ENCODE measurements at regions not wholly inside any gene's neighbourhood (a gene's known extent, or its start where the extent isn't known, plus 50 kb on each side); places are given as distances from the start of the nearest gene placed in this dataset.

GRCh38 chr18:40782453-40783130 is 1172.4 kb upstream of the PIK3C3 start:
- intact Hi-C loops (cut with DNase I): no loop called here
- no peak for DNase-seq
- no peak for ATAC-seq (ENCODE audit: poor library complexity)

GRCh38 chr18:40769786-40770185 is 1185.2 kb upstream of the PIK3C3 start:
- no peak for DNase-seq
- ATAC-seq (ENCODE audit: poor library complexity): no peak
- intact Hi-C loops (cut with DNase I): no loop called here

- DNase-seq (no peak), ATAC-seq (ENCODE audit: poor library complexity) (no peak)
- intact Hi-C loops (cut with DNase I): no loop called here
Measured at GRCh38 chr18:40760251-40760650, 1194.8 kb upstream of the PIK3C3 start.

- DNase-seq (no peak), ATAC-seq (ENCODE audit: poor library complexity) (no peak)
- intact Hi-C loops (cut with DNase I): no loop called here
Measured at GRCh38 chr18:40754477-40754876, 1200.6 kb upstream of the PIK3C3 start.

- intact Hi-C loops (cut with DNase I): no loop called here
- DNase-seq: no peak
- no peak for ATAC-seq (ENCODE audit: poor library complexity)
Measured at GRCh38 chr18:40752316-40752715, 1202.7 kb upstream of the PIK3C3 start.

- ATAC-seq (ENCODE audit: poor library complexity) (no peak), DNase-seq (no peak)
- intact Hi-C loops (cut with DNase I): no loop called here
Measured at GRCh38 chr18:40751186-40751585, 1203.8 kb upstream of the PIK3C3 start.

- no peak for ATAC-seq (ENCODE audit: poor library complexity)
- intact Hi-C loops (cut with DNase I): no loop called here
- no peak for DNase-seq
Measured at GRCh38 chr18:40739029-40739428, 1216.0 kb upstream of the PIK3C3 start.

- no peak for ATAC-seq (ENCODE audit: poor library complexity)
- intact Hi-C loops (cut with DNase I): no loop called here
- no peak for DNase-seq
Measured at GRCh38 chr18:40738321-40738880, 1216.6 kb upstream of the PIK3C3 start.

- intact Hi-C loops (cut with DNase I): no loop called here
- no peak for DNase-seq
- ATAC-seq (ENCODE audit: poor library complexity): no peak
Measured at GRCh38 chr18:40708726-40709125, 1246.3 kb upstream of the PIK3C3 start.

- DNase-seq: no peak
- intact Hi-C loops (cut with DNase I): no loop called here
- ATAC-seq (ENCODE audit: poor library complexity): no peak
Measured at GRCh38 chr18:40707797-40708196, 1247.2 kb upstream of the PIK3C3 start.

- intact Hi-C loops (cut with DNase I): no loop called here
- ATAC-seq (ENCODE audit: poor library complexity) (no peak), DNase-seq (no peak)
Measured at GRCh38 chr18:40698129-40698528, 1256.9 kb upstream of the PIK3C3 start.

- intact Hi-C loops (cut with DNase I): no loop called here
- ATAC-seq (ENCODE audit: poor library complexity) (no peak), DNase-seq (no peak)
Measured at GRCh38 chr18:40695526-40695925, 1259.5 kb upstream of the PIK3C3 start.

GRCh38 chr18:40692871-40693270 is 1262.2 kb upstream of the PIK3C3 start:
- no peak for DNase-seq
- no peak for ATAC-seq (ENCODE audit: poor library complexity)
- intact Hi-C loops (cut with DNase I): no loop called here

GRCh38 chr18:40690062-40690461 is 1265.0 kb upstream of the PIK3C3 start:
- intact Hi-C loops (cut with DNase I): no loop called here
- no peak for DNase-seq
- ATAC-seq (ENCODE audit: poor library complexity): no peak

- ATAC-seq (ENCODE audit: poor library complexity): no peak
- intact Hi-C loops (cut with DNase I): no loop called here
- DNase-seq: no peak
Measured at GRCh38 chr18:40687399-40687798, 1267.6 kb upstream of the PIK3C3 start.

- no peak for ATAC-seq (ENCODE audit: poor library complexity)
- intact Hi-C loops (cut with DNase I): no loop called here
- no peak for DNase-seq
Measured at GRCh38 chr18:40686836-40687235, 1268.2 kb upstream of the PIK3C3 start.

- no peak for DNase-seq
- intact Hi-C loops (cut with DNase I): no loop called here
- ATAC-seq (ENCODE audit: poor library complexity): no peak
Measured at GRCh38 chr18:40685219-40685618, 1269.8 kb upstream of the PIK3C3 start.

- intact Hi-C loops (cut with DNase I): no loop called here
- ATAC-seq (ENCODE audit: poor library complexity) (no peak), DNase-seq (no peak)
Measured at GRCh38 chr18:40678318-40678717, 1276.7 kb upstream of the PIK3C3 start.

GRCh38 chr18:40676668-40677067 is 1278.4 kb upstream of the PIK3C3 start:
- intact Hi-C loops (cut with DNase I): no loop called here
- ATAC-seq (ENCODE audit: poor library complexity): no peak
- no peak for DNase-seq

GRCh38 chr18:40673150-40673549 is 1281.9 kb upstream of the PIK3C3 start:
- ATAC-seq (ENCODE audit: poor library complexity) (no peak), DNase-seq (no peak)
- intact Hi-C loops (cut with DNase I): no loop called here

GRCh38 chr18:40672590-40672989 is 1282.4 kb upstream of the PIK3C3 start:
- DNase-seq: no peak
- intact Hi-C loops (cut with DNase I): no loop called here
- ATAC-seq (ENCODE audit: poor library complexity): no peak

Data from Right ventricle myocardium superior (tissue), 1 donor.